Activated T-cell treated with anti-CD3 and anti-CD28 coated beads, Interleukin-2, amount 50 U/mL, for 72 hours (primary cell): ENCODE measurements at regions not wholly inside any gene's neighbourhood (a gene's known extent, or its start where the extent isn't known, plus 50 kb on each side); places are given as distances from the start of the nearest gene placed in this dataset.

Source experiments
- ATAC-seq, 2 donors: fragments of 150-1000 bp; cut with Tn5 transposase; replicated peaks in 1 of 2; 2 replicates each; pipeline ENCODE4 v1.10.0; 2021; ENCODE audit warnings: moderate library complexity in 2 of 2, mild to moderate bottlenecking in 1 of 2
- DNase-seq, 2 donors: peaks; one replicate each; pipeline ENCODE4 v3.0.0; 2021 to 2022; ENCODE audit warnings: mixed read lengths in 1 of 2
- H3K27ac Mint-ChIP-seq: one replicate; pipeline ENCODE4 v1.8.0; 2022; ENCODE audit warnings: mild to moderate bottlenecking, moderate library complexity, mixed read lengths
- H3K27me3 Mint-ChIP-seq: one replicate; pipeline ENCODE4 v1.8.0; 2022; ENCODE audit warnings: low read depth, mixed read lengths
- H3K36me3 Mint-ChIP-seq, 2 donors: one replicate each; pipeline ENCODE4 v1.8.0; 2022; ENCODE audit warnings: mixed read lengths in 2 of 2, mild to moderate bottlenecking in 1 of 2; ENCODE audit not compliant: insufficient read depth in 2 of 2
- H3K4me1 Mint-ChIP-seq: one replicate; pipeline ENCODE4 v1.8.0; 2022; ENCODE audit warnings: low read depth, mixed read lengths
- H3K4me3 Mint-ChIP-seq, 2 donors: one replicate each; pipeline ENCODE4 v1.8.0; 2022; ENCODE audit warnings: mild to moderate bottlenecking in 2 of 2, mixed read lengths in 2 of 2, moderate library complexity in 2 of 2
- H3K9me3 Mint-ChIP-seq, 2 donors: one replicate each; pipeline ENCODE4 v1.8.0; 2022; ENCODE audit warnings: mixed read lengths in 2 of 2

DNA sequence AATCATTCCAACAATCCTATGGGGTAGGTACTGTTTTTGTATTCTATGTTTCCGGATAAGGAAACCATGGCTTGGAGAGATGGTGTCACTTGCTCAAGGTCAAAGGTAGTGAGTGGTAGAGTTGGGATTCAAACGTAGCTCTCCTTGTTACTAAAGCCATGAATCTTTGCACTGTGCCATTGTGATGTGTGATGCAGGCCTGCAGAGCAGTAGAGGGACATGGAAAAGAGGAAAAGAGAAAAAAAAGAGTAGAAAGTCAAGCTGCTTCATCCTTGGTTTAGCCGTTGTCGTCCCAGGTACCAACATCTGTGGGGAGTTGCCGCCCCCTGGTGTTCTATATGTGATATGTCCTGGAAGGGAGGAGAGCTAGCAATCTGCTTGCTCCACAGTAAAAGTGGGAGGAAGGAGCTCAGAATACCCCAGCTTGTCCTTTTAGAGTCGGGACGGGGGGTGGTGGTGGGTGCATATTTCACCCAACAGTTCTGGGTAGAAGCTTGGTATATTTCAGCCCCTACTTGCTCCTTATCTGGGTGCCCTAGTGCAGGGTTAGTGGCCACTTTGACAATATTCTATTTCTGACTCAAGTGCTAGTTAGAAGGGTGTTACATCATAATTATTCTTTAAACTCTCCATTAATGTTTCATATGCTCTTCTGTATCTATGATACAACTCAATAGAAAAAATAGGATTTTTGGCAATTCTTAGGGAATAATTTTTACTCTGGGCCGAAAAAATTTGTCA is 98.4 kb downstream of the EBNA1BP2 start:
- peaks cover 5% of the 10 kb centered on the region for H3K4me1 Mint-ChIP-seq
- peak overlapping the region; percentile 1 for H3K27ac Mint-ChIP-seq
- H3K9me3 Mint-ChIP-seq, result no peaks in the 10 kb centered on the region
- H3K36me3 Mint-ChIP-seq, result no peaks in the 10 kb centered on the region
- peak; percentile 84 to 88 for ATAC-seq
- H3K4me3 Mint-ChIP-seq, result no peak overlapping the region
- peak; percentile 71 to 80 for DNase-seq
- H3K27me3 Mint-ChIP-seq, result no peaks in the 10 kb centered on the region

DNA sequence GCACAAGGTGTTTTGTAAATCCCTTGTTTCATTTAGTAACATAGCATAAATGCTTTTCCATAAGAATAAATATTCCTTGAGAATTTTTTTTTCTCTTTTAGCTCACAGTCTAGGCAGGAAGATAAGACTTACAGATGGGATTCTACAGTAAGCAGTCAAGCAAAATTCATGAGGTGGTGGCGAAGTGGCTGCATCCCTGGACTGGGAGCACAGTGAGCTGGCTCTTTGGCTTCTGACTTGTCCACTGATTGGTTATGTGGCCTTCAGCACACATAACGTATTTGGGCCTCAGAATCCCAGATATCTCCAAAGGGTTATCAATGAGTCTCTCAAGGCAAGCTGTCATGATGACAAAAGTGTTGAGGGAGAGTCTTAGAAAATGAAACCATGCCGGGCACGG is 99.8 kb downstream of the EBNA1BP2 start:
- H3K4me1 Mint-ChIP-seq, result peaks cover 5% of the 10 kb centered on the region
- DNase-seq (no peak), ATAC-seq (no peak)
- no peak overlapping the region for H3K27ac Mint-ChIP-seq
- no peaks in the 10 kb centered on the region for H3K9me3 Mint-ChIP-seq
- no peaks in the 10 kb centered on the region for H3K27me3 Mint-ChIP-seq
- no peaks in the 10 kb centered on the region for H3K36me3 Mint-ChIP-seq
- H3K4me3 Mint-ChIP-seq, result no peak overlapping the region

- Mint-ChIP-seq H3K27me3 (no peaks in the 10 kb centered on the region), H3K4me3 (no peak overlapping the region), H3K4me1 (peaks cover 5% of the 10 kb centered on the region), H3K27ac (no peak overlapping the region), H3K9me3 (no peaks in the 10 kb centered on the region), H3K36me3 (no peaks in the 10 kb centered on the region)
- DNase-seq (no peak), ATAC-seq (no peak)
Observed at GRCh38 chr1:43071241-43071640, 100.8 kb downstream of the EBNA1BP2 start.

DNA sequence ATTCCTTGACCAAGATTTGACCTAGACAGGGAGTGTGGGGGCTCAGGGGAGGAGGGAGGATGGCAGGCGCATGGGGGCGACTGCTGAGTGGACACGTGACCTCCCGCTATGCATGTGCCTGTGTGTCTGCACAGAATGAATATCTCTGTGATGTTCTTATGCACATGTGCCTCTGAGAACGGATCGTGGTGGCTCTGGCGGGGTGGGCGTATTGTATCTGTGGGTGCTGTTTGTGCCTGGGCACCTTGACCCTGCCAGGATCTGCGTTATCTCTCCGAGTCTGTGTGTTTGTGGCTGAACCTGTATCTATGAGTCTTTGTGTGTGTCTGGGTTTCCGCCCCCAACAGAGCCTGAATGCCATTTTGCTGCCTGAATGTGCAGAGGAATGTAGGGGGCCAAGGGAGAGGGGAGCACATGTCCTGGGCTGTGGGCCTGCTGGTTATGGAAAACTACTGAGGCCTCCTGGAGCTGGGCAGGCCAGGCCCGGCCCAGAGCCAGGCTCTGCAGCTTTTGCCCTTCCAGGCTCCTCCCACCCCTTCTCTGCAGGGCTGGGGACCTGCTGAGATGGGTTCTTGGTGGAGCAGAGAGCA is 102.5 kb downstream of the EBNA1BP2 start:
- ATAC-seq (no peak), DNase-seq (no peak)
- Mint-ChIP-seq H3K9me3 (no peaks in the 10 kb centered on the region), H3K36me3 (no peaks in the 10 kb centered on the region), H3K4me3 (no peak overlapping the region), H3K27me3 (no peaks in the 10 kb centered on the region), H3K27ac (no peak overlapping the region), H3K4me1 (peaks cover 5% of the 10 kb centered on the region)

DNA sequence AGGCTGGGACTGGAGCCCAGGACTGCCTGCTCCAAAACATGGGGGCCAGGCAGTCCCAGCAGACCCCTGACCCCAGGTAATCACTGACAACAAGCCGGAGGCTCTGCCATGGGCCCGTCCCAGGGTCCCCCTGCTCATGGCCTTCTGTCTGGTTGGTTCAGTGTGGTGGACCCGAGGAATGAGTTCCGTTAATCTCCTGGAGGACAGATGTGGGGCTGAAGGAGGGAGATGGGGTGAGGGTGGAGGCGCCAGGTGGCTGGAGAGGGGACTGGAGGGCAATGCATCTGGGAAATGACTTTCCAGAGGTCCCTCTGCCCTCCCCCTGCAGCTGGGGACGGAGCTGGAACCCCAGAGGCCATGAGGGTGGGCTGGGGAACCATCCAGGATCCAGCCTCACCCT is 103.2 kb downstream of the EBNA1BP2 start:
- no peak for DNase-seq
- H3K27me3 Mint-ChIP-seq, result no peaks in the 10 kb centered on the region
- ATAC-seq, result no peak
- H3K9me3 Mint-ChIP-seq, result no peaks in the 10 kb centered on the region
- no peak overlapping the region for H3K4me3 Mint-ChIP-seq
- H3K4me1 Mint-ChIP-seq, result peaks cover 5% of the 10 kb centered on the region
- H3K27ac Mint-ChIP-seq, result no peak overlapping the region
- H3K36me3 Mint-ChIP-seq, result no peaks in the 10 kb centered on the region

GRCh38 chr1:43067977-43068751 is 103.9 kb downstream of the EBNA1BP2 start:
- DNase-seq, result peak; percentile 4 to 27

DNA sequence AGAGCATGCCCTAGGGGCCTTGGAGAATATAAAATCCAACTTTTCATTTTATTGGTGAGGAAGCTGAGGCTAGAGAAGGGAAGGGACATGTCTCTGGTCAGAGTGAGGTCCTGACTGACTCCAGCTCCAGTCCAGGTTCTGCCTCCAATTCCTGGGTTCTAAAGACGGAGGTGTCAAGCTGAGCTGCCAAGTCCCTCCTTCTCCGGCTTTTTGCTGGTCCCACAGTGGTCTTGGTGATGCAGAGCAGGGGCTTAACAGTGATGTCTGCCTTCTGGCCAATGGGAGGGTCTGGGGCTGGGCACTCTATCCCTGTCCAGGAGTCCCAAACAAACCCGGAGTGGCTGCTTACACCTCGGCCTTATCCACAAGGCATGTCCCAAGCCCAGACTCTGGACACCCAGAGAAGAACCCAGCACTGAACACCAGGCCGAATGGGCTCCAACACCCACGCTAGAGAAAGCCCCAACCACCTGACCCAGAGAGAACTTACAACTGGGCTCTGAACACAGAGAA is 104.8 kb downstream of the EBNA1BP2 start:
- no peaks in the 10 kb centered on the region for H3K27me3 Mint-ChIP-seq
- DNase-seq (no peak), ATAC-seq (no peak)
- H3K4me3 Mint-ChIP-seq, result peak overlapping the region; percentile 43 to 51
- no peak overlapping the region for H3K27ac Mint-ChIP-seq
- no peaks in the 10 kb centered on the region for H3K36me3 Mint-ChIP-seq
- no peaks in the 10 kb centered on the region for H3K4me1 Mint-ChIP-seq
- H3K9me3 Mint-ChIP-seq, result no peaks in the 10 kb centered on the region

More at GRCh38 chr1:43067977-43068751, 103.9 kb downstream of the EBNA1BP2 start:
- H3K27ac Mint-ChIP-seq, result no peak overlapping the region
- H3K36me3 Mint-ChIP-seq, result no peaks in the 10 kb centered on the region
- peak; percentile 39 to 61 for ATAC-seq
- peak overlapping the region in 1 of 2 donors; percentile 51 for H3K4me3 Mint-ChIP-seq
- H3K9me3 Mint-ChIP-seq, result no peaks in the 10 kb centered on the region
- H3K4me1 Mint-ChIP-seq, result no peaks in the 10 kb centered on the region
- H3K27me3 Mint-ChIP-seq, result no peaks in the 10 kb centered on the region

DNA sequence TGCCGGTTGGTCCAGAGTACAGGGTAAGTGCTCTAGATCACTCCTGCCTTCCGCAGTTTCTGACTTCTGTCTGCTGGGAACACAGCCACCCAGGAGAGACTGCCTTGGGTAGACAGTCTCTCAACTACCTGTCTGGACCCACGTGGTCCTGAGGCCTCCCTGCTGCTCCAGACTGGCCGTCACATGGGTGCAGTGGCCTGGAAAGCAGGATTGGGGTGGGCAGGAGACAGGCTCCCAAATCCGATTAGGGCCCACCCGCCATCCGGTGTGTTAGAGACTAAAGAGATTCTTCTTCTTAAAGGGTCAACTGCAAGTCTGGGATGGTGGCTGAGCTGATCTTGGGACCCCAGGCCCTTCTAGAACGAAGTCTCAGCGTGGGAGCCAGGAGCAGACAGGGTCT is 105.5 kb downstream of the EBNA1BP2 start:
- Mint-ChIP-seq H3K9me3 (no peaks in the 10 kb centered on the region), H3K27ac (no peak overlapping the region), H3K4me1 (no peaks in the 10 kb centered on the region), H3K36me3 (no peaks in the 10 kb centered on the region), H3K27me3 (no peaks in the 10 kb centered on the region), H3K4me3 (no peak overlapping the region)
- DNase-seq, result no peak
- no peak for ATAC-seq

GRCh38 chr1:43065616-43066399 is 106.3 kb downstream of the EBNA1BP2 start:
- Mint-ChIP-seq H3K9me3 (no peaks in the 10 kb centered on the region), H3K27me3 (no peaks in the 10 kb centered on the region), H3K27ac (no peak overlapping the region), H3K36me3 (no peaks in the 10 kb centered on the region), H3K4me1 (no peaks in the 10 kb centered on the region), H3K4me3 (no peak overlapping the region)
- ATAC-seq, result no peak
- DNase-seq, result no peak

GRCh38 chr1:43065191-43065590 is 106.5 kb upstream of the SLC2A1 start:
- Mint-ChIP-seq H3K27ac (no peak overlapping the region), H3K4me3 (no peak overlapping the region), H3K9me3 (no peaks in the 10 kb centered on the region), H3K36me3 (no peaks in the 10 kb centered on the region), H3K4me1 (no peaks in the 10 kb centered on the region), H3K27me3 (no peaks in the 10 kb centered on the region)
- DNase-seq (no peak), ATAC-seq (no peak)

DNA sequence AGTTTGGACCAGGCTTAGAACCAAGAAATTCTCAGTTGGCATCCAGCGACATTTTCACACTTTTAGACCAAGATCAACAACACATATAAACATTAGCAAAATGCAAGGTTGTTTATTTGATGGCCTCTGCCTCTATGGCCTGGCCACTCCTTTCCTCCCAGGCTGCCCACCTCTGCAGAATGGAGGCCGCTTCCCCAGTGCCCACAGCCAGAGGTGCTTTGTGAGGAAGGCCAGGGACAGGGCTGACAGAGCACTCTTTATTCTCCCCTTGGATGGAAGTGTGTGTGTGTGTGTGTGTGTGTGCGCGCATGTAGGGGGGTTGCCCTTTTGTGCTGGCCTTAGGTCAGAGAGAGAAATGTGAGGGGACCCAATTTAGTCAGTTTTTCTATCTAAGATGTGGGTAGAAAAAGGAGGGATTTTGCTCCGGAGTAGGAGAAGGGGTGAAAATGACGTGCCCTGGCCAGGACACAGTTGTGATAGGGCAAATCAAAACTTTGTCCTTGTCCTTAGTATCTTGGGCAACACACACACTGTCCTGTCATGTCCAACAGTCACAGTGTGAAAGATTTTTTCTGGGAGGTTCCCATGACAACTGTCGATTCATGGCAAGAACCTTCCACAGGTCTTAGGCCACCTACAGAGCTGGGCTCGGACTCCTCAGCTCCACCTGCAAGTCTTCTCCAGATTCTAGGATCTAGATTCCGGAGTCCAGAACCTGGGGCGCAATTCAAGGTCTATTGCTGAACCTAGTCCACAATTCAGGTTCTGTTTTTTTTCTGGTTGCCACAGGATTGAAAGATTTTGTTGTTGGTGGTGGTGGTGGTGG is 104.9 kb upstream of the SLC2A1 start:
- Mint-ChIP-seq H3K9me3 (no peaks in the 10 kb centered on the region), H3K4me1 (peaks cover 7% of the 10 kb centered on the region), H3K36me3 (no peaks in the 10 kb centered on the region), H3K27ac (no peak overlapping the region), H3K27me3 (no peaks in the 10 kb centered on the region), H3K4me3 (no peak overlapping the region)
- DNase-seq (no peak), ATAC-seq (no peak)

GRCh38 chr1:43062527-43063095 is 103.9 kb upstream of the SLC2A1 start:
- Mint-ChIP-seq H3K9me3 (peaks cover 0 to under 1% of the 10 kb centered on the region in 2 donors), H3K27ac (no peak overlapping the region), H3K4me3 (no peak overlapping the region), H3K4me1 (peaks cover 11% of the 10 kb centered on the region), H3K27me3 (no peaks in the 10 kb centered on the region), H3K36me3 (no peaks in the 10 kb centered on the region)
- DNase-seq, result no peak
- no peak for ATAC-seq
